ENCODE measurements at regions not wholly inside any gene's neighbourhood (a gene's known extent, or its start where the extent isn't known, plus 50 kb on each side); places are given as distances from the start of the nearest gene placed in this dataset.

- TF ChIP-seq POLR2A (IDR thresholded peaks at IDR 0.05; ENCODE audit: low read depth, low read length) (no peak), TAF1 (IDR thresholded peaks at IDR 0.05; ENCODE audit: borderline replicate concordance, low read depth, low read length) (no peak), POLR2AphosphoS5 (IDR thresholded peaks at IDR 0.05; ENCODE audit: low read depth, low read length) (no peak)
Measured at GRCh38 chr20:52592567-52592966, 379.6 kb upstream of the TSHZ2 start.

All from GM12892 (cell line).